ENCODE measurements at regions not wholly inside any gene's neighbourhood (a gene's known extent, or its start where the extent isn't known, plus 50 kb on each side); places are given as distances from the start of the nearest gene placed in this dataset.
A peak's percentile ranks its signal among the peaks of the same experiment; 100 is the strongest.

DNA sequence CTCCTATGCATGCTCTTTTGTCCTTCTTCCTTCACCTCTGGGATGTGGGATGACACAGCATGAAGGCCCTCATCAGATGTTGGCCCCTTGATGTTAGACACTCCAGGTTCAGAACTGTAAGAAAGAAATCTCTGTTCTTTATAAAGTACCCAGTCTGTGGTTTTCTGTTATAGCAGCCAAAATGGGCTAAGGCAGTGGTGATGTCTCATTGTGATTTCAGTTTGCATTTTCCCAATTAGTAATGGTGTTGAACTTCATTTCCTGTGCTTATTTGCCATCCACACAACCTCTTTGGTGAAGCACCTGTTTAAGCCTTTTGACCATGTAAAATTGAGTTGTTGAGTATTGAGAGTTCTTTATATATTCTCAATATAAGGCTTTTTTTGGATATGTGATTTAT, 129.3 kb upstream of the C1orf174 start:
- Mint-ChIP-seq H3K4me1 (peaks cover 22 to 32% (median 29%) of the 10 kb centered on the region in 3 donors), H3K36me3 (peaks cover 6% of the 10 kb centered on the region), H3K4me3 (peak overlapping the region in 2 of 4 donors; percentile 39 to 61), H3K27ac (peak overlapping the region in 1 of 3 donors; percentile 9), H3K9me3 (peaks cover 0 to 2% (median 0%) of the 10 kb centered on the region in 3 donors), H3K27me3 (peaks cover 8% of the 10 kb centered on the region)

DNA sequence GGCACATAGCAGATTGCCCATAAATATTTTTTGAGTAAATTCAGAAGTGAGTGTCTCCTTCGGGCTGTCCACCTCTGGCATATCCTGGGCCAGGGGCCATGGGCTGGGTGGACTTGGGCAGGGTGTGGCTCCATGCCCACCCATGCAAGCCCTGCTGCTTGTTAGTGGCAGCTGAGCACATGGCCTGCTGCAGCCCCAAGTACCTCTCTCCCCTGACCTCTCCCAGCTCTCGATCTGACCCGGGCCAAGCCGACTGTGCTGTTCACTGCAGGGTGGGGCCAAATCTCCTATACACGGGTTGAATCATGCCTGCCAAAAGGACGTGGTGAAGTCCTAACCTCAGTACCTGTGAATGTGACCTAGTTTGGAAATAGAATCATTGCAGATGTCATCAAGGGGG, 132.5 kb upstream of the C1orf174 start:
- H3K27ac Mint-ChIP-seq, result no peak overlapping the region
- H3K27me3 Mint-ChIP-seq, result peaks cover 6% of the 10 kb centered on the region
- H3K36me3 Mint-ChIP-seq, result peaks cover 4% of the 10 kb centered on the region
- peaks cover 11 to 23% (median 21%) of the 10 kb centered on the region in 3 donors for H3K4me1 Mint-ChIP-seq
- no peak overlapping the region for H3K4me3 Mint-ChIP-seq
- no peaks in the 10 kb centered on the region for H3K9me3 Mint-ChIP-seq

DNA sequence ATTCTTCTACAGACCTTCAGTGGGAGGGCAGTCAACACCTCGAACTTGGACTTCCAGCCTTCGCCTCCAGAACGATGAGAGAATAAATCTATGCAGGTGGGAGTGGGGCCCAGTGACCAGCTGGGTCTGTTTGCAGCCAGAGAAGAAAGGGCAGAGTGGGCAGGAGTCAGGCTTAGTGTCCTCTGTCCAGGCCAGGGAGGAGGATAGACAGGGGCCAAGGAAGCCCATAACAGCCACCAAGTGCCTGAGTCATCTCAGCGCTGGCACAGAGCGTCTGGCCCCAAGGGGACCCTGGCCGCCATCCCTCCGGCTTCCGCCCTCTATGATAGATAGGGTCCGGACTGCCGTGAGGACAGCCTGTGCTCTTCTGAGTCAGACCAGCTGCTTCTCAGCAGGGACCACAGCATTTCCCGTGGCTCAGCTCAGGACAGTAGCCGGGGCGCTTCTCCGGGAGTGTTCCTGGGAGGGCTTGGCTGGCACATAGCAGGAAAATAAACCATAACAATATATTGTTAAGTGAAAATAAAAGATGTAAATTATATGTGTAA, 133.1 kb upstream of the C1orf174 start:
- H3K27ac Mint-ChIP-seq, result no peak overlapping the region
- H3K4me3 Mint-ChIP-seq, result no peak overlapping the region
- peaks cover 6 to 16% (median 15%) of the 10 kb centered on the region in 3 donors for H3K4me1 Mint-ChIP-seq
- peaks cover 4% of the 10 kb centered on the region for H3K36me3 Mint-ChIP-seq
- no peaks in the 10 kb centered on the region for H3K9me3 Mint-ChIP-seq
- peaks cover 6% of the 10 kb centered on the region for H3K27me3 Mint-ChIP-seq

DNA sequence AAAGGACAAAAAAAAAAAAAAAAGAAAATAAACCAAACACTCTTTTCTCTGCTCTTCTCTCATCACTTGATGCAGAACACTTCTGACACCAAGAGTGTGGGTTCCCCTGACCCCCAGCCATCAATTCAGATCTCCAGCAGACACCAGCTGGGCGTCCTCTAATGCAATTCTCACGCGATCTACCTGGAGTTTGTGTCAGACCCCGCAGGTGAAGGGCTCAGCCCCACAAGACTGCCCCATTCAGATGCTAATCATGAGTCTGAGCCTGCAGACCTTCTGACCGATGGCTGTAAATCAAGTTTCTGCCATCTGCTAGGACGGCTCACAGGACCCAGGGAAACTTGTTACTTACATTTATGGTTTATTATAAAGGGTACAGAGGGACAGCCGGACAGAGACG, 133.6 kb upstream of the C1orf174 start:
- Mint-ChIP-seq H3K36me3 (peaks cover 4% of the 10 kb centered on the region), H3K27ac (no peak overlapping the region), H3K4me3 (no peak overlapping the region), H3K9me3 (peaks cover 0 to 3% (median 0%) of the 10 kb centered on the region in 3 donors), H3K27me3 (peaks cover 6% of the 10 kb centered on the region), H3K4me1 (peaks cover 6 to 13% (median 12%) of the 10 kb centered on the region in 3 donors)

DNA sequence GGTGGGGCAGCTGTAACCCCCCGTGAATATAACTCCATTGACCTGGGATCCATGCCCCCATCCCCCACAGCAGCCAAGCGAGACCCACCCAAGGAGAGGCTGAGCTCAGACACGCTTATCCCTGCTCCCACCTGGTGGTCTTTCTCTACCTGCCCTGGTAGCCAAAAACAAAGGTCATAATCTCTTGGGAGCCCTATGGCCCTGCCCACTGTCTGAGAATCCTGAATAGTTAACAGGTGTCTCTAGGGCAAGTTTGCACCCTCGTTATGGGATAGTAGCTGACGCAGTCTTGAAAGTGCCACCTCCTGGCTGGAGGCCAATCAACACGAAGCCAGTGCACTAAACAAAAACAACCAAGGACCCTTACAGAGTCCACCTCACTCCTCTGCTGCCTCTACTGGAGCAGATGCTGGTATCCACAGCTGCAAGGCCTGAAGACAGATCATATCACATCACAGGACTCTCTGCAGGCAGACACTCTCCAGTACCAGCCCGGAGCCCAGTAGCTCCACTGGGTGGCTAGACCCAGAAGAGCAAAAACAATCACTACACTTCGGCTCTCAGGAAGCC, 134.3 kb upstream of the C1orf174 start:
- Mint-ChIP-seq H3K9me3 (peaks cover 0 to 3% (median 0%) of the 10 kb centered on the region in 3 donors), H3K27me3 (peaks cover 6% of the 10 kb centered on the region), H3K4me3 (no peak overlapping the region), H3K27ac (no peak overlapping the region), H3K4me1 (peaks cover under 1 to 9% (median 6%) of the 10 kb centered on the region in 3 donors), H3K36me3 (peaks cover 4% of the 10 kb centered on the region)

DNA sequence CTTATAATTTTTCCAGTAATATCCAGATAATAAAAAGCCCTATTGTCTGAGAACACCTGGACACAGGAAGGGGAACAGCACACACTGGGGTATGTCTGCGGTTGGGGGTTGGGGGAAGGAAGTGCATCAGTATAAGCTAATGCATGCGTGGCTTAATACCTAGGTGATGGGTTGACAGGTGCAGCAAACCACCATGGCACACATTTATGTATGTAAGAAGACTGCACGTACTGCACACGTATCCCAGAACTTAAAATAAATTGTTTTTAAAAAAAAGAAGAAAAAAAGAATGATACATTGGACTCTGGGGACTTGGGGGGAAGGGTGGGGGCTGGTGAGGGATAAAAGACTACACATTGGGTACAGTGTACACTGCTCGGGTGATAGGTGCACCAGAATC, 144.9 kb upstream of the C1orf174 start:
- Mint-ChIP-seq H3K4me1 (peaks cover 16 to 31% (median 31%) of the 10 kb centered on the region in 3 donors), H3K9me3 (no peaks in the 10 kb centered on the region), H3K27me3 (peaks cover 4% of the 10 kb centered on the region), H3K27ac (peak overlapping the region in 1 of 3 donors; percentile 10), H3K36me3 (no peaks in the 10 kb centered on the region), H3K4me3 (peak overlapping the region in 2 of 4 donors; percentile 3 to 13)

DNA sequence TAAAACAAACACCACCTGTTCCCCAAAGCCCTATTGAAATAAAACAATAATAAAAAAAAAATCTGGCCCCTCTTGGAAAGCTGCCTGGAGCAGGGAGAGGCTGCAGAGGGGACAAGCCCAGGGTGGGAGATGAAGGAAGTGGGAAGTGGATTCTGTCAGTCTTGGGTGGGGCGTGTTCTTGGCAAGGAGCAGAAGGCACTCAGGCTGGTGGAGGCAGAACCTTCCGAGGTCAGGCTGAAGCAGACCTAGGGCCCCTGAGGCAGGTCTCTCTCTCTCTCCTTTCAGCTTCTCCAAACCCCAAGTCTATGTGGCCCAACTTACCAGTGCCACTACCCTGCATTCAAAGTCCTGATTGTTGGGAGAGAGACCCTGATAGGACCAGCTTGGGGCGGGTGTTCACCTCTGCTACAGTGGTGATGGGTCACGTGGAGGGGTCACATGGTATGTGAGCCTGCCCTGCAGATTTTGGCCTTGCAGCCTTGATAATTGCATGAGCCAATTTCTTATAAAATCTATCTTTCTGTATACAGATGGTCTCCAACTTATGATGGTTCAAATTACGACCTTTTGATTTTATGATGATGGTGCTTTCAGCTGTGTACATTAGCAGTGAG, 145.4 kb upstream of the C1orf174 start:
- Mint-ChIP-seq H3K27me3 (peaks cover 4% of the 10 kb centered on the region), H3K9me3 (no peaks in the 10 kb centered on the region), H3K4me3 (peak overlapping the region in 1 of 4 donors; percentile 27), H3K27ac (peak overlapping the region in 1 of 3 donors; percentile 10), H3K36me3 (no peaks in the 10 kb centered on the region), H3K4me1 (peaks cover 16 to 31% (median 31%) of the 10 kb centered on the region in 3 donors)

DNA sequence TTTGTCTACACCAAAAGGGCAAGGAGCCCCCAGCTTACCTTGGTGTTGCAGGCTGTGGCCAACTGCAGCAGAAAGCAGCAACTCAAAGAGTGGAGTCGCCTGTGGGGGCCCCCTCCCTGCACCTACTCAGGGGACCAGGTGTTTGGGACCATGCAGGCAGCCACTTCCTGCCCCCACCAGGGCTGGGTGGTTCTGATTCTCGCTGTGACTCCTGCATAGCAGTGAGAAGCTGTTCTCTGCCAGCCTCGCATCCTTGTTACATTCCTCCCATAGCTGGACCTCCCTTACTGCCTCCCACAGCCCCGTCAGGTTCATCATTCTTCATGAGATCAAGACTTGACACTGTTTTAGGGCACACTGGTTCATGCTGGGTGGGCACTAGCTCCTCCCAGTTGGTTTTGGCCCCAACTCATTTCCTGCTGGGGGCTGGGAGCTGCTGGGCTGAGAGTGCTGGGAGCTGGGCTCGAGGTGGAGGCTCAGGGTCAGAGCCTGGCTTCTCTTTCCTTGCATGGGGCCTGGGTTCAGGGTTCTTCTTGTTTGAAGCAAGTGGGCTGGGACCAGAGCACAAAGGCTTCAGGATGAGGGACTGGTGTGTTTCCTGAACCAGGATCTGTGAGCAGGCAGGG, 146.9 kb upstream of the C1orf174 start:
- Mint-ChIP-seq H3K27me3 (peaks cover 2% of the 10 kb centered on the region), H3K9me3 (no peaks in the 10 kb centered on the region), H3K4me1 (peaks cover 16 to 31% (median 30%) of the 10 kb centered on the region in 3 donors), H3K36me3 (no peaks in the 10 kb centered on the region), H3K4me3 (peak overlapping the region in 2 of 4 donors; percentile 65 to 76), H3K27ac (no peak overlapping the region)

DNA sequence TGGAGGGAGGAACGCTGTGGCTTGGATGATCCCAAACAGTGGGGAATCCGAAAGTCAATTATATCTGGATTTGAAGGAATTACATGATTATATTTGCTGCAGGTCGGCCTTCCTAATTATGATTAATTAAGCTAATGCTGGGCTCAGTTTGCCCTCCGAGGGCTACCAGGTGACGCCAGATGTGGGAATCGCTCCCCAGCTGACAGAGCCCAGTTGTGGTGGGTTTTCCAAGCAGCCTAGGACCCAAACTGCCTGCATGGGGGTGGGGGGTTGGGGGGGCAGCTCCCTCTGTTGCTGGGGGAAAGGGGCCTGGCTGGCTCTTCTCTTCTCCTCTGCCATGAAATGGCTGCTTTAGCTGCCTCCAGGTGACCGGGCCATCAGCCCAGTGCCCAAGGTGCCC, 147.6 kb upstream of the C1orf174 start:
- Mint-ChIP-seq H3K9me3 (no peaks in the 10 kb centered on the region), H3K4me1 (peaks cover 16 to 31% (median 30%) of the 10 kb centered on the region in 3 donors), H3K27me3 (peaks cover 2% of the 10 kb centered on the region), H3K4me3 (peak overlapping the region in 1 of 4 donors; percentile 80), H3K36me3 (peaks cover under 1% of the 10 kb centered on the region), H3K27ac (no peak overlapping the region)

DNA sequence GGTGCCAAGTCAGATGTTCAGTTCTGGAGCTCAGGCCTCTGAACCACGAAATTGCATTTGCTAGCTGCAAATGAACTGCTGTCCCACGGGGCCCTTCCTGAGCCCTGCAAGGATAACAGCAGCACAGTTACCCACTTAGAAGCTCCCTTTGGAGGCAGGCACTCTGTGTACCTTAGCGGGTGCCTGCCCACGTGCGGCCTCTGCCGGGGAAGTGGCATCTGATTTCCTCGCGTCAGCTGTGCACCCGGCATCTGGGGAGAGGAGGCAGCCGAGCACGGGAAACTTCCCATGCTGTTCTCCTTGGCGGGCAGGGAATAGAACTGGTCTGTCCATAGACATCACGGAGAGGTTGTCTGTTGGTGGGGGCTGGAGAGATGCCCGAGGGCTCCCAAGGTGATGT, 148.0 kb upstream of the C1orf174 start:
- Mint-ChIP-seq H3K9me3 (no peaks in the 10 kb centered on the region), H3K27ac (no peak overlapping the region), H3K4me1 (peaks cover 16 to 32% (median 31%) of the 10 kb centered on the region in 3 donors), H3K27me3 (peaks cover 2% of the 10 kb centered on the region), H3K4me3 (peak overlapping the region in 1 of 4 donors; percentile 80), H3K36me3 (peaks cover 3% of the 10 kb centered on the region)

DNA sequence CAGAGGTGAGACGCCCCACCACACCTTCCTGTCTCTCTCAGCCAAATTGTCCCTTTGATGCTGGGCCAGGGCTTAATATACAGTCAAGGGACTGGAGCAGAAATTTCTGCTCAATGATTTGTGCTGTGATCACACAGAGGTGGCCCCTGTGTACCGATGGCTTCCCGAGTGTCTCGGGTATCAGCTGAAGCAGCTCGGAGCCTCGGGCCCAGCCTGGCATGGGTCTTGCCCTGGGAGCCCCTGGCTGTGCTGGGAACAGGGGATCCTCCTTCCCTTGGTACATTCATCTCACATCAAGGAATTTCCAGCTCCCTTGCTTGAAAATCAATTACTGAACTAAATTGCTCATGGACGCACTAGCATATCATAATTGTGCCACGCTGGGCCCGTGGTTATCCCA, 148.8 kb upstream of the C1orf174 start:
- Mint-ChIP-seq H3K9me3 (no peaks in the 10 kb centered on the region), H3K4me3 (peak overlapping the region in 1 of 4 donors; percentile 58), H3K27me3 (peaks cover 5% of the 10 kb centered on the region), H3K36me3 (peaks cover 3% of the 10 kb centered on the region), H3K27ac (no peak overlapping the region), H3K4me1 (peaks cover 16 to 32% (median 31%) of the 10 kb centered on the region in 3 donors)

DNA sequence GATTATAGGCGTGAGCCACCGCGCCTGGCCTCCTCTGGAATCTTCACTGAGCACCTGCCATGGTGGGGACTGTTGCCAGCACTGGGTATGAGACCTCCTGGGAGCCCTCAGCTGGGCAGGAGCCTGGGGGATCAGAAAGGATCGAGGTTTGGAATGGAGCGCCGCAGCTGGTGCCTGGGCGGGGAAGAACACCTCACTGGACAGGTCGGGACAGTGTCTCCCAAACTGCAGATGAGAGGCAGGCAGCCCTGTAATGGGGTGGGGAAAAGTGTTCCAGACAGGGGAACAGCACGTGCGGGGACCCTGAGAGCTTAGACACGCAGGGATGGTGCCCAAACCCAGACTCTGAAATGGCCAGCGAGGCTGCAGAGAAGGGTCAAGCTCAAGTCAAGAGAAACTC, 150.9 kb upstream of the C1orf174 start:
- H3K4me1 Mint-ChIP-seq, result peaks cover under 1 to 22% (median 18%) of the 10 kb centered on the region in 3 donors
- H3K9me3 Mint-ChIP-seq, result peaks cover 0 to under 1% (median 0%) of the 10 kb centered on the region in 3 donors
- H3K36me3 Mint-ChIP-seq, result peaks cover 3% of the 10 kb centered on the region
- H3K27ac Mint-ChIP-seq, result no peak overlapping the region
- H3K4me3 Mint-ChIP-seq, result no peak overlapping the region
- peaks cover 5% of the 10 kb centered on the region for H3K27me3 Mint-ChIP-seq

DNA sequence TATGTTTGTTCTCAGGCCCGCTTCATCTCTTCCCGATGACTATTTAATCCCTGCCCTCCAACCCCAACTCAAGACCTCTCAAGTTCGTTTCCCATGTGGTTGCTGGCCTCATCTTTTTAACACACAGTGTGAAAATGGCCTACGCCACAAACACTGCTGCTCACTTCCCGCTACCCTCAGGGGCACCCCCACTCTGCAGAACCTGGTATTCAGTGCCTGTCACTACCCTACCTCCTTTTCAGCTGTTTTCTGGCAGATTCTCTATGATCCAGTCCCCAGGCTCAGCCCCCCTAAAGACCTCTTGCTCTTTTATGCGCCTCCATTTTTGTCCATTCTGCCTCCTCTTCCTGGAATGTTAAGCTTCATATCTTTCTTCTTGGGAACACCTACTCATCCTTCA, 152.6 kb upstream of the C1orf174 start:
- Mint-ChIP-seq H3K27ac (peak overlapping the region in 1 of 3 donors; percentile 24), H3K4me1 (peaks cover 0 to 11% (median 4%) of the 10 kb centered on the region in 3 donors), H3K36me3 (peaks cover 3% of the 10 kb centered on the region), H3K27me3 (peaks cover 3% of the 10 kb centered on the region), H3K4me3 (no peak overlapping the region), H3K9me3 (peaks cover 0 to 2% (median 0%) of the 10 kb centered on the region in 3 donors)

DNA sequence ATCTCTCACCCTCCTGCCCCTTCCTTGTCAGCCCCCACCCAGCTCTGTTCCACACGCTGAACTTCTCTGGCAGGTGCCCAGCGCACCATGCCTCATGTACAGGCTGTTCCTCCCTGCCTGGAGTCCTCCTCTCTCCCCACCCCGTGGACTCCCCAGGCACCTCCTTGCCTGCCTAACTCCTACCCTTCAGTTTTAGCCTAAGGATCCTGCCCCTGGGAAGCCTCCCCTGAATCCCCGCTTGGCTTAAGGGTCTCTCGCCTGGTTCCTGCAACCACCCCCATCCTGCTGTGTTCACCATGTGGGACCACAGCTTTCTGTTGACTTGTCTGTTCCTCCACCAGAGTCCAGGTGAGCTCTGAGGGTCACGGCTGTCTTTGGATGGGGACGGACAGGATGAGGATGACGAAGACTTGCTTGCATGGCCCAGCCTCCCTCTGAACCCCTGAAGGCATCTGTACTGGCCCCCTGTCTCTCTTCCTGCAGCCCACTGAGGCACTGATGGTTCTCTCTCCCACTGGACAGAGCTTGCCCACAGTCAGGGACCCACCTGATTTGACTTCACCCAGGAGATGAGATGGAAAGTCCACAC, 153.2 kb upstream of the C1orf174 start:
- Mint-ChIP-seq H3K4me1 (peaks cover 0 to 7% (median 2%) of the 10 kb centered on the region in 3 donors), H3K27me3 (peaks cover 3% of the 10 kb centered on the region), H3K36me3 (peaks cover 3% of the 10 kb centered on the region), H3K9me3 (peaks cover 0 to 2% (median 0%) of the 10 kb centered on the region in 3 donors), H3K4me3 (peak overlapping the region in 1 of 4 donors; percentile 69), H3K27ac (no peak overlapping the region)

DNA sequence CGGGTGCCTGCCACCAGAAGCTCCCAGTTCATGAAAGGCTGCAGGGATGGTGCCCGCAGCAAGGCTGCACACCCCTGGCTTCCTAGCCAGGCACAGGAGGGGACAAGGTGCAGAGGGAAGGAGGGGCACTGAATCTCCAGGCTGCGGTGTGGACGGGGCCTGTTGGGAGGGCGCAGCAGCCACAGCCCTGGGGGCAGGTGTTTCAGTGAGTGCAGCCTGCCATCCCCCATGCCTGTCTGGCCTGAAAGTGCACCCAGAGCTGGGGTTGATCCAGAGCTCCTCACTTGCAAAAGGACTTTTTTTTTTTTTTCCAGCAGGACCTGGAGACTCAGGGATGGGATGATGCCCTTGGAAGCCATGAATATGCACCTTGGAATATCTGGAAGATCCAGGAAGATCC, 153.7 kb upstream of the C1orf174 start:
- Mint-ChIP-seq H3K36me3 (peaks cover 3% of the 10 kb centered on the region), H3K27me3 (peaks cover 3% of the 10 kb centered on the region), H3K9me3 (peaks cover 0 to 2% (median 0%) of the 10 kb centered on the region in 3 donors), H3K4me1 (peaks cover 0 to 7% (median under 1%) of the 10 kb centered on the region in 3 donors), H3K4me3 (no peak overlapping the region), H3K27ac (no peak overlapping the region)
